AML-193 (cell line): ENCODE measurements at regions not wholly inside any gene's neighbourhood (a gene's known extent, or its start where the extent isn't known, plus 50 kb on each side); places are given as distances from the start of the nearest gene placed in this dataset.

ENCODE experiments used
- DNase-seq, 2 experiments: peaks; one replicate each; lab custom pipeline; 2025; lab: John Stamatoyannopoulos, UW

- DNase-seq, result no peak
These were observed 870.5 kb upstream of the CXADR start for GRCh38 chr21:16642353-16642752.

- no peak for DNase-seq
These were observed 868.2 kb upstream of the CXADR start for GRCh38 chr21:16644685-16645084.

- no peak for DNase-seq
These were observed 862.0 kb upstream of the CXADR start for GRCh38 chr21:16650714-16651366.

- DNase-seq, result no peak
These were observed 860.9 kb upstream of the CXADR start for GRCh38 chr21:16651956-16652355.

- no peak for DNase-seq
These were observed 849.4 kb upstream of the CXADR start for GRCh38 chr21:16663436-16663835.

- no peak for DNase-seq
These were observed 845.4 kb upstream of the CXADR start for GRCh38 chr21:16667395-16667794.

- no peak for DNase-seq
These were observed 837.9 kb upstream of the CXADR start for GRCh38 chr21:16674949-16675348.

GRCh38 chr21:16676391-16676790 is 836.5 kb upstream of the CXADR start:
- no peak for DNase-seq

- DNase-seq, result no peak
These were observed 834.2 kb upstream of the CXADR start for GRCh38 chr21:16678429-16679160.

- DNase-seq, result no peak
These were observed 817.8 kb upstream of the CXADR start for GRCh38 chr21:16695074-16695473.

GRCh38 chr21:16707274-16707673 is 805.6 kb upstream of the CXADR start:
- DNase-seq, result no peak

GRCh38 chr21:16708101-16708835 is 804.6 kb upstream of the CXADR start:
- DNase-seq, result no peak

- no peak for DNase-seq
These were observed 802.8 kb upstream of the CXADR start for GRCh38 chr21:16709866-16710550.

GRCh38 chr21:16711757-16712156 is 801.1 kb upstream of the CXADR start:
- DNase-seq, result no peak

GRCh38 chr21:16713331-16714117 is 799.3 kb upstream of the CXADR start:
- no peak for DNase-seq

- DNase-seq, result no peak
These were observed 772.3 kb upstream of the CXADR start for GRCh38 chr21:16740511-16740910.

- DNase-seq, result no peak
These were observed 771.6 kb upstream of the CXADR start for GRCh38 chr21:16741141-16741665.

GRCh38 chr21:16742131-16742641 is 770.7 kb upstream of the CXADR start:
- DNase-seq, result no peak

- no peak for DNase-seq
These were observed 770.1 kb upstream of the CXADR start for GRCh38 chr21:16742741-16743140.

- DNase-seq, result no peak
These were observed 769.5 kb upstream of the CXADR start for GRCh38 chr21:16743317-16743716.

- no peak for DNase-seq
These were observed 761.9 kb upstream of the CXADR start for GRCh38 chr21:16750926-16751325.
